ENCODE measurements at regions not wholly inside any gene's neighbourhood (a gene's known extent, or its start where the extent isn't known, plus 50 kb on each side); places are given as distances from the start of the nearest gene placed in this dataset.

- DNase-seq: no peak
Measured at GRCh38 chr6:11925805-11926204, 86.3 kb upstream of the HIVEP1 start.

DNA sequence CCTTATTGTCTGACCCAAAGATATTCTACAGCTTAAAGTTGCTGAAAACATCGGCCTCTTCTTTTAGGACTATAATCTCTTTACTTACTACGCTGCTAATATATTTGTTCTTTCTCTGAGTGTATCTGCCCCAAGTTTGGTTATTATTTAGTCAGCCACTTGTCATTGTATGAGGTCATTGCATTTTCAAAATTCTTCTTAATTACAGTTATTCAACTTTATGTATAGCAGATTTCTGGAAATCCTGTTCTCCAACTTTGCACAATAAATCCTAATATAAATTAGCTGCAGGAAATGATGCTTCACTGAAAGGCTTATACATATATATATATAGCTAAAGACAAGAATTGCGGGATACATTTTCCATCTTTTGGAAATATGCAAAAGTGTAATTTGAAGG, 88.5 kb upstream of the HIVEP1 start:
- no peak for DNase-seq

DNA sequence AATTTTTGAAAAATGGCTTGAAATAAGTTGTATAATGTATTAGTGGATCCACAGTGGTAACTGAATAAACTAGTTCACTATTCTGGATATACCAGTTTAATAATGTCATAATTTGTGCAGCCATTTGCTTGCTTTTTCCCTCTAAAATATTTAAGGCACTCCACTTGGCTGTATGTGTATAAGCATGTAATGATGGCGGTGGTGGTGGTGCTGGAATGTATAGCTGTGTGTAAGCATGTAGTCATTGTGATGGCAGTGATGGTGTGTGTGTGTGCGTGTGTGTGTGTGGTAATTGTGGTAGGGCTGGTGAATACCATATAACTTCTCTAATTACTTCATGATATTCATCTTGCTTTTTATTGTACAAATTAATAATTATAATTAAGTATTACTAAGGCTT, 89.2 kb upstream of the HIVEP1 start:
- no peak for DNase-seq

- DNase-seq: no peak
Measured at GRCh38 chr6:11921751-11922150, 90.4 kb upstream of the HIVEP1 start.

DNA sequence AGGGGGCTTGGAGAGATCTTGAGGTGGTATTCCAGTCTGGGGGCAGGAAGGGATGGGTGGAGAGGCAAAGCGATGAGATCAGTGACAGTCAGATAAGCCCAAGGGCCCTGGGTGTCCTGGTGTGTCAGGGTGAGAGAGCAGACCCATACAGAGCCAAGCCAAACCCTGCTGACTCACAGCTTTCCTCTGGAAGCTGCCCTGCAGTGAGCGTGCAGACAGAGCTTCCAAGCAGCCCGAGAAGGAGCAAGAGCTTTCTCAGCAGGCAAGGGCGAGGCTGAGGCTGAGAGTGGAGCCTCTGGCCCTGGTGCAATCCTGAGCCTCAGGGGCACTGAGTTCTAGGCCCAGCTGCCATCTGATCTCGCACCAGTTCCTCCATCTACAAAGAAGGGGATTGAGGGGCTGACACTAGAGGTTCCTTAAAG, 91.1 kb upstream of the HIVEP1 start:
- no peak for DNase-seq

DNA sequence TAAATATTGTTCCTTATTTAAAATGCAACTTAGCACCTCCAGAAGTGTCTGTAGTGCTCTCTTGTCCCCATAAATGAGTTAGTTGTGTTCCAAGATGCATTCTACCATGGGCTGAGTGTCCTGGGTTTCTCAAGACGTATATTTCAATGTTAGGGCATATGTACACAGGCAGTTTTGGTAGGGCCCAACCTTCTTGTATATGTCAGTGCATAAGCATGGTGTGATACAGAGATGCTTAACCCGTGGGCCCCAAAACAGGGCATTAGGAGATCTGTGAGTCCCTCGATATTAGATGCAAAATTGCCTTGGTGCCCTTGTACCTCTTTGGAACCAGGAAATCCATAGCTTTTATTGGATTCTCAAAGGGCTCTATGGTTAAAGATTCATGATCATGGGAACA, 91.5 kb upstream of the HIVEP1 start:
- no peak for DNase-seq

GRCh38 chr6:11919771-11920440, 92.2 kb upstream of the HIVEP1 start:
- DNase-seq: no peak

DNA sequence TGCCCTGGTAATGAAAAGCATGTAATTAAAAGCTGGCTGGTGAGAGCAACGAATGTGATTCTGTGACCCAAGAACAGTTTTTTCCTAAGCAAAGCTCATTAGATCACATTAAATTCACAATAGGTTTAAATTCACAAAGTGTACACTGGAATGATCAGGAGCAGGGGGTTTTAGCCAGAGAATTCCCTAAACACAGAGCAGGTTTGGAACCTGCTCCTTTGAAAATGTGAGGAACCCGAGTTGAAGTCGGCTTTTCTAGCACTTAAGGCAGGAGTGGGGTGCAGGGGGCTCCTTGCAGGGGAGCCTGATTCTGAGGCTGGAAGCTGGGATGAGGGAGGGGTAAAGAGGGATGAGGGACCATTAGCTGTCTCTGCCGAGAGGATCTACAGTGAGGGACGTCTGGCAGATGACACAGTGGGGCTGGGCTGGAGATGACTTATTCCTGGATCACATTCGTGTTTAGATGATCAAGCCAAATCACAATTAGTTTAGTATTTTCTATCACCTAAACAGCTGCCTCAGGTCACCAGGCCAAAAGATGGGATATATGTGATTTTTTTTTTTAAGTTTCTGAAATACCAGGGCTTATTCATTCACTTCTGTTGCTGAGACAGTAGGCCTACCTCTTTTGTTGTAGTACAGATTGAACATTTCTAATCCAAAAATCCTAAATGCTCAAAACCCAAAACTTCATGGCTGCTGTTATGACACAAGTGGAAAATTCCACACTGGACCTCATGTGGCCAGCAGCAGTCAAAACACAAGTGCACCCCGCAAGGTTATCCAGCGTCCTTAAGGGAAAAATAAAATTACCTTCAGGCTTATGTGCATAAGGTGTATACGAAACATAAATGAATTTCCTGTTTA, 93.1 kb upstream of the HIVEP1 start:
- DNase-seq: no peak

GRCh38 chr6:11917951-11918738, 94.0 kb upstream of the HIVEP1 start:
- no peak for DNase-seq

DNA sequence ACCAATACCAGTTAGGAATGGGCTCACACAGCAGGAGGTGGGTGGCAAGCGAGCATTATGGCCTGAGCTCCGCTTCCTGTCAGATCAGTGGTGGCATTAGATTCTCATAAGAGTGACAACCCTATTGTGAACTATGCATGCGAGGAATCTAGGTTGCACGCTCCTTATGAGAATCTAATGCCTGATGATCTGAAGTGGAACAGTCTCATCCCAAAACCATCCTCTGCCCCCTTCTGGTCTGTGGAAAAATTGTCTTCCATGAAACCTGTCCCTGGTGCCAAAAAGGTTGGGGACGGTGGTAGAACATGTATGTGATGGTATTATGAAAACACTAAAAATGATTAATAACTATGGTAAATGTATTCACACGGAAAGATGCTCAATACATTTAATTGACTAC, 99.7 kb upstream of the HIVEP1 start:
- no peak for DNase-seq

GRCh38 chr6:11911538-11911937, 100.6 kb upstream of the HIVEP1 start:
- DNase-seq: no peak

DNA sequence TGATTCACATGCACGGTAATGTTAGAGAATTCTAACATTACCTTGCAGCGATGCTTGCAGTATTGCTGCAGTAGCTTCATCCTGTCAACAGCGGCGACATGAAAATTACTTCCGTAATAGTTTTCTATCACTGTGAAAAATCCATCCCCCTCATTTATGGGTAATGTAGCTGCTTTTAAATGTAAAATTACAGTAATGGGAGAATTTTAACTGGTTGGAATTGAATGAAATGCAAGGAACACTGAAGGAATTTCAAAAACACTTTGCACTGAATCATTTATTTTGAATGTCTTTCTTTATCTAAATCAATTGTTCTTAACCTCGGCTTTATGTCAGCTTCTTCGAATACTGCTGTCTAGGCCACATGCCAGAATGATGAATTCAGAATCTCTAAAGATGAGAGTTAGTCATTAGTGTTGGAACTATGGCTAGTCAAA, 102.4 kb upstream of the HIVEP1 start:
- no peak for DNase-seq

GRCh38 chr6:11908436-11909105, 103.5 kb upstream of the HIVEP1 start:
- DNase-seq: peak; percentile 80

- no peak for DNase-seq
Measured at GRCh38 chr6:11903645-11904044, 108.5 kb upstream of the HIVEP1 start.

GRCh38 chr6:11902527-11902926, 109.6 kb upstream of the HIVEP1 start:
- no peak for DNase-seq

GRCh38 chr6:11900662-11901598, 111.2 kb upstream of the HIVEP1 start:
- DNase-seq: no peak

DNA sequence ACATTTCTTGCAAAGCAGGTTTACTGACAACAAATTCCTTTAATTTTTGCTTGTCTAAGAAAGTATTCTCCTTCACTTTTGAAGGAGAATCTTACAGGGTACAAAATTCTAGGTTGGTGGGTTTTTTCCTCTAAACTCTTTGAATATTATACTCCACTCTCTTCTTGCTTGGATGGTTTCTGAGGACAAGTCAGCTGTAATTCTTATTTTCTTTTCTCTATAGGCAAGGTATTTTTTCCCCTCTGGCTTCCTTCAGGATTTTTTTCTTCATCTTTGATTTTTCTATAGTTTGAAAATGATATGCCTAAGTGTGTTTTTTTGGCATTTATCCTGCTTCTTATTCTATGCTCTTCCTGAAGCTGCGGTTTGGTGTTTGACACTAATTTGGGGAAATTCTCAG, 112.5 kb upstream of the HIVEP1 start:
- DNase-seq: no peak

- no peak for DNase-seq
Measured at GRCh38 chr6:11894212-11894611, 115.6 kb upstream of the ADTRP start.

DNA sequence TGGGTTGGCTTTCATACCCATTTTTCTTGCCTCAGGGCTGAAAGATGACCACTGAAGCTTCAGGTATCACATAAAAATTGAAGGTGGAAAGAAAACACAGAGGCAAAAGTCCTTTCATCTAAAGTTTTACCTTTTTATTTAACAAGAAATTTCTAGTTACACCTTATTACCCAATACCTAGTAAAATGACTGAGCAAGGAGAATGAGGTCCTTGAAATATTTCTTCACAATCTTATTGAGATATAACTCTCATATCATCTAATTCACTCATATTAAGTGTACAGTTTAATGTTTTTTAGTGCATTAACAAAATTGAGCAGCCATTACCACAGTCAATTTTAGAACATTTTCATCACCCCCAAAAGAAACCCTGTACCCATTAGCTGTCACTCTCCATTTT, 112.9 kb upstream of the ADTRP start:
- DNase-seq: no peak

DNA sequence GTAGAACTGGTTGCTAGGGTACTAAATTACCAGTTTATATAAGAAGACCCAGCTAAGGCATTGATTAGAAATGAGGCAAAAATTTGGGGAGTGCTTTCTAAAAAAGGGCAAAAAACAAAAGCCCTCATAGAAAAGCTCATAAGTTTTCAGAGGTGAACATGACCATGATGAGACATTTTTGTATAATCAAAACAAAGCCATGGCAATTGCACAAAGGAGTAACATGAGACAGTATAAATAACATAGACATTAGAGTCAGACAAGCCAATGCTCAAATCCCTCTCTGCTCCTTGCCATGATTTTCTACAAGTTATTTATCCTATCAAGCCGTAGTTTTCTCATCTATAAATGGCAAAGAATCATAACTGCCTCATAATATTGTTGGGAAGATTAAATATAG, 112.2 kb upstream of the ADTRP start:
- DNase-seq: no peak

DNA sequence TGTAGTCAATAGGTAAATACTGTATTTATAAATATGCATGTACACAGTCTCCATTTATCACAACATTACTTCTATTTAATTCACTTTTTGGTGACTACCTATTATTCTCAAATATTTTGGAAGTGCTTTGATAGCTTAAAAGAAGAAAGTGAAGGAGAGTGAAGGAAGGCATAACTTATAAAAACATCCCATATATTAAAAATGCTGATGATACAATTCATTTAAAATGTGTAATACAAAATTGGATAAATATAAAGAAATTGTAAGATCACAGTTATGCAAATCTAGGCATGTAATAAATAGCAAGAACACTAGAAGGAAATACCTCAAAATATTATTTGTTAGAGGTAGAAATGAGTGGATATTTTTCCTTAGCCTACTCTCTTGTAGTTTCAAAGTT, 111.6 kb upstream of the ADTRP start:
- no peak for DNase-seq

GRCh38 chr6:11889572-11889971, 111.0 kb upstream of the ADTRP start:
- no peak for DNase-seq
